ENCODE measurements at regions not wholly inside any gene's neighbourhood (a gene's known extent, or its start where the extent isn't known, plus 50 kb on each side); places are given as distances from the start of the nearest gene placed in this dataset.

GRCh38 chr2:149719695-149720094 lies 132.1 kb upstream of the MMADHC start:
- TF ChIP-seq EZH2 (IDR thresholded peaks at IDR 0.05; ENCODE audit: low read length, unreplicated experiment), result no peak
- TF ChIP-seq, protein P1, sequence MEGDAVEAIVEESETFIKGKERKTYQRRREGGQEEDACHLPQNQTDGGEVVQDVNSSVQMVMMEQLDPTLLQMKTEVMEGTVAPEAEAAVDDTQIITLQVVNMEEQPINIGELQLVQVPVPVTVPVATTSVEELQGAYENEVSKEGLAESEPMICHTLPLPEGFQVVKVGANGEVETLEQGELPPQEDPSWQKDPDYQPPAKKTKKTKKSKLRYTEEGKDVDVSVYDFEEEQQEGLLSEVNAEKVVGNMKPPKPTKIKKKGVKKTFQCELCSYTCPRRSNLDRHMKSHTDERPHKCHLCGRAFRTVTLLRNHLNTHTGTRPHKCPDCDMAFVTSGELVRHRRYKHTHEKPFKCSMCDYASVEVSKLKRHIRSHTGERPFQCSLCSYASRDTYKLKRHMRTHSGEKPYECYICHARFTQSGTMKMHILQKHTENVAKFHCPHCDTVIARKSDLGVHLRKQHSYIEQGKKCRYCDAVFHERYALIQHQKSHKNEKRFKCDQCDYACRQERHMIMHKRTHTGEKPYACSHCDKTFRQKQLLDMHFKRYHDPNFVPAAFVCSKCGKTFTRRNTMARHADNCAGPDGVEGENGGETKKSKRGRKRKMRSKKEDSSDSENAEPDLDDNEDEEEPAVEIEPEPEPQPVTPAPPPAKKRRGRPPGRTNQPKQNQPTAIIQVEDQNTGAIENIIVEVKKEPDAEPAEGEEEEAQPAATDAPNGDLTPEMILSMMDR (conservative IDR thresholded peaks at IDR 0.05; ENCODE audit: low read depth, low read length), result no peak

Data from PC-3 (cell line).